Embryonic facial prominence (tissue), 1 donor: ENCODE measurements at regions not wholly inside any gene's neighbourhood (a gene's known extent, or its start where the extent isn't known, plus 50 kb on each side); places are given as distances from the start of the nearest gene placed in this dataset.
A peak's percentile ranks its signal among the peaks of the same experiment; 100 is the strongest.
"Not testable (repeated sequence)": the region's sequence is repeated elsewhere in the genome, so short reads cannot be mapped to it uniquely, and the experiment has no call there.

Experiments used
- DNase-seq: peaks from one replicate; pipeline ENCODE4 v3.0.0-alpha.2; 2016; ENCODE audit errors: extremely low spot score

DNA sequence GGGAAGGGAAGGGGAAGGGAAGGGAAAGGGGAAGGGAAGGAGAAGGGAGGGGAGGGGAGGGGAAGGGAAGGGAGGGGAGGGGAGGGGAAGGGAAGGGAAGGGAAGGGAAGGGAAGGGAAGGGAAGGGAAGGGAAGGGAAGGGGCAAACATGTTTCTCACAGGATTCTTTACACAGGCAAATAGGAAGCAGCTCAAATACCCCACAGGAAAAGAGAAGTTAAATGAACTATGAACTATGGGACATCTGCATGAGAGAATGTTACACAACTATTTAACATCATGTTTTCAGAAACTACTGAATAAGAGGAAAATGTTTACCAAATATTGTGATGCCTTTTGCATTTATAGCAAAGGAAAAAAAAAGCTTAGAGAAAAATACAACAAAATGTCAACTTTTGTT is 125.4 kb upstream of the SLC30A5 start:
- DNase-seq = no peak

GRCh38 chr5:68970617-68971016 is 123.2 kb upstream of the SLC30A5 start:
- DNase-seq = no peak

DNA sequence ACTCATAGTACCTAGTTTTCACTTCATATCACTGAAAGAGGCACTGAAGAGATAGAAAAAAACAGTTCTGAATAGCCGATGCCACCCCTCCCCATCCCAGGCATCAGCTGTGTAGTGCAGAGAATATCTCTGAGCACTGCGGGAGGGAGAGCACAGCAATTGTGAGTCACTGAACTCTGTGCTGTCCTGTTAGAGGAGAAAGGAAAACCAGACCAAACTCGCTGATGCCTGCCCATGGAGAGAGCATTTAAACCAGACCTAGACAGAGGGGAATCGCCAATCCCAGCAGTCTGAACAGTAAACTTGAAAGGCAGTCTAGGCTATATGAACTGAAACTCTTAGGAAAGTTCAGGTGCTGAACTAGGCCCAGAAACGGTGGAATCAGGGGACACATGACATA is 120.1 kb upstream of the SLC30A5 start:
- no peak for DNase-seq

DNA sequence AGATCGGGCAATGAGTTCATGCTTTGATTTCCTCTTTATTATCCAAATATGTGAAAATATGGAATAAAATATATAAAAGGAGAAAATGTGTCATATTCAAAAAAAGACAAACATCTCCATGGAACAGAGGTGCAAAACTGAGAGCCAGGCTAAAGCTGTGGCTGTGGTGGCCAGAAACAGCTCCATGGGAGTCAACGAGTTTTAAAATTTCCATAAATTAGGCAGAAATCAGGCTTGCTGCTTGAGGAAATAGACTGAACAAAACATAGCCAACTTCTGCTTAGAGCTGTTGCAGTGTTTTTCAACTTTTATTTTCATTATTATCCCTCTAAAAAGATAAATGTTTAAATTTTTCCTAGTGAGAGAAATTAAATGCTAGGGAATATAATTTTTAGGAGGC is 110.8 kb upstream of the SLC30A5 start:
- DNase-seq = no peak

DNA sequence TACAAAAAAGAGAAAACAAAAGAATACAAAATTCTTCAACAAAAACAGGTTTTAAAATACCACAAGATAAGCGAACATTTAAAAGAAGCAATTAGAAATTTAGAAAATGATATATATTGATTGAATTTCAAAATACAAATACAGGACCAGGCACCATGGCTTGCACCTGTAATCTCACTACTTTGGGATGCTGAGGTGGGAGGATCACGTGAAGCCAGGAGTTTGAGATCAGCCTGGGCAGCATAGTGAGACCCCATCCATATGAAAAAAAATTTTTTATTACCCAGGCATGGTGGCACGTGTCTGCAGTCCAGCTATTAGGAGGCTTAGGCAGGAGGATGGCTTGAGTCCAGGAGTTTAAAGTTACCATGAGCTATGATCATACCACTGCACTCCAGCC is 109.9 kb upstream of the SLC30A5 start:
- no peak for DNase-seq

DNA sequence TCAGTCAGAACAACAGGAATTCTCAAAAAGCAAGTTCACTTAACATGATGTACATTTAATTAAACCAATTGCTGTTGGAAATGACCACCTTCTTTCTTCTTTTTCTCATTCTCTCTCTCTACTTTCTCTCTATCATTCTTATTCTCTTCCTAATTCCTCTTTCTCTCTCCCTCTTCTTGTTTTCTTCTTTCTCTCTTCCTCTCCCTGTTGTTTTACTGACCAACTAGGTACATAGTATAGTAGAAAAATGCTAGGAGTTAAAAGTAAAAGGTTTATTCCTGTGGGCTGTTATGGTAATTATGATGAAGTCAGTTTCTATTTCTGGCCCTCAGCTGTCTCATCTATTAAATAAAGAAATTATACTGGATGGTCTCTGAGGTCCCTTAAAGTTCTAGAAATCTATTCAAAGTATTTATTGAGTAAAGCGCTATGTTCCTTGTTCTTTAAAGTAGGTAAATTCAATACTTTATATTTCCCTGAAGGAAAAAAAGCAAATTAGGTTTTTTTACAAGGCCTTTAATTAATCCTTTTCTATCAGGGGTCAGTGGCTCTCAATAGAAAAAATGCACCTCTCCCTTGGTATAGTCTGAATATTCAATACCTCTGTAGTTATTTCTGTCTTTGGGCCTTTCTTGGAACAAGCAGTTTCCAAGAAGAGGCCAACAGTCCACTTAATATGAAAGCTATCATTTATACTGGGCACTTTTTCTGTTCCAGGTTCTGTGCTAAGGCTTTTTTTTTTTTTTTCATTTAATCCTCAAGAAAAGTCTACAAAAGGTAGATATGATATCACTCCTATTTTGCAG is 102.3 kb upstream of the SLC30A5 start:
- DNase-seq = no peak

DNA sequence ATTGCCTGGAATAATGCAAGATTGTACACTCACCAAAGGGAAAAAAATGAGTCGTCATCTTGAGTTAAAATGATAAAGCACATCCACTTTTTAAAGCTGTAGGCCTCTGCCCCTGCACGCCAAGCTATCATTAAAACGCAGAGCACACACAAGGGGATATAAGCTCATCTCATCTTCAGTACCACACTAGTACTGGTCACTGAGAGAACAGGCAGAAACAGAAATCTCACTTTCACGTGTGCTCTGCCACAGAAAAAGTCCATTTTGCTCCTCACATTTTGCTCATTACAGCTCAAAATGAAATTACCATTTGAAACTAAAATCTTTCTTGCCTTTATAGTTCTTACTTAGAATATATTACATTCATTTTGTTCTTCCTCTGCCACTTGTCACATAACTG is 99.2 kb upstream of the SLC30A5 start:
- DNase-seq = no peak

DNA sequence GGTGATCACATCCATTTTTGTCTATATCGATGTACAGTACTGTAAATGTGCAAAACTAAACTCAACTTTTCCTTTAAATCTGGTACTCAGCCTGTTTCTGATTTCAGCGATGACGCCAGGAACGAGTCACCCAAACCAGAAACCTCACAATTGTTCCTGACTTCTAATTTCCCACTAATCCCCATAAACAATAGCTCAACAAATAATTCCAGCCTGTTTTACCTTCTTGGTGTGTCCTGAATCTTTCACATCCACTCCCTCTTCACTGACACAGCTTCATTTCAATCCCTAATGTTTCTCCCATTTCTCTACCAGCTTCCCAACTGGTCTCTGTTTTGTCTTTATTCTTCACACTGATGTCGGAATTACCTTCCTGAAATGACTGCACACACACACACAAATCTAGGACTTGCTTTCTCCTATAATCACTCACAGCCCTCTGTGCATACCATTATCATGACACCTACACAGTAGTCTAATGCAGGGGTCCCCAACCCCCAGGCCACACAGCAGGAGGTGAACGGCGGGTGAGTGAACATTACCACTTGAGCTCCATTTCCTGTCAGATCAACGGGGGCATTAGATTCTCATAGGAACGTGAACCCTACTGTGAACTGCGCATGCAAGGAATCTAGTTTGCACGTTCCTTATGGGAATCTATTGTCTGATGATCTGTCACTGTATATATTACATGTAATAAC is 97.8 kb upstream of the SLC30A5 start:
- no peak for DNase-seq

GRCh38 chr5:68999181-68999580 is 94.6 kb upstream of the SLC30A5 start:
- no peak for DNase-seq

DNA sequence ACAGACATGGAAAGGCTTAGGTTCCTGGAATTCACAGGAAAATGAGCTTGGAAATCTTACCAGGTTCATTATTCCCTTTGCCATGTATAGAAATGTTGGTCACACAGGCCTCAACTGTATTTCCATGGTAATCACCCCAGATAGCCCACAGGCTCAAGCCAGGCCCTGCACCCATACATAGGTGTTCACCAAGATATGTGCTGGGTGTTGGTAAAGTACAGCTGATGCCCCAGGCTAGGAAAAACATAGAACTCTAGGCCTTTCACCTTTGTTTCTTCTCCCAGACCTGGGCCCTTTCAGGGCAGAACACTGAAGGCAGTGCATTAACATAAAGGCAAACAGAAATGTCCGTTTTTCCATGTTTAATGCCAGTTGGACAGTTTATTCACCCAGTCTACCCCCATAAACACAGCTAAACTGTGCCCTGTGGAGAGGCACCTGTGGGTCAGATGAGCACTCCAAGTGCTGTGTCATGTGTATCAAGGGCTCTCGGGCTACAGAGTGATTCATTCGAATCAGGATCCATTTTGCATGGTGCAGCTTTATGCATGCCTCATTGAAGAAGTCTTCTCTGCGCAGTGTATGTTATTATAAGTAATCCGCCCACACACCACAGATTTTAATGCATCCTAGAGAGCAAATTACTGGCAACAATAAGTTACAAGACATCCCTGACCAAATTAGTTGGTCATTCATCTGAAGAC is 93.4 kb upstream of the SLC30A5 start:
- DNase-seq = no peak

GRCh38 chr5:69000949-69001348 is 92.9 kb upstream of the SLC30A5 start:
- DNase-seq = no peak

DNA sequence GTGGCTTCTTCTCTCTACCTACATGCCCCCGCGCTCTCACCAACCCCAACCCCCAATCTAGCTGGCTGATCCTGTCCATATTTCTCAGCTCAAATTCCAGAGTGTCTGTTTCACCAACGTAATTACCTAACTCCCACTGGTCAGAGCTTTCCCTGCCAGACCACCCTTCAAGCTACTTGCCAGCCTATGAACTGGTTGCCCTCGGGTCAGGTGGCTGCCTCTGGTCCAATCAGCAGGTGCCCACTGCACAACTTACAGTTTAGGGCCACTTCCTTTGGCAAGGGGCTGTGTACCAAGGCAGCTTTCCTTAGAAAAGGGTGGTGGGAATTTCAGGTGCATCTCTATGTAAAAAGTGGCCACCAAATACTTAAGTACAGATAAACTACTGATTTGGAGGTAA is 92.2 kb upstream of the SLC30A5 start:
- no peak for DNase-seq

DNA sequence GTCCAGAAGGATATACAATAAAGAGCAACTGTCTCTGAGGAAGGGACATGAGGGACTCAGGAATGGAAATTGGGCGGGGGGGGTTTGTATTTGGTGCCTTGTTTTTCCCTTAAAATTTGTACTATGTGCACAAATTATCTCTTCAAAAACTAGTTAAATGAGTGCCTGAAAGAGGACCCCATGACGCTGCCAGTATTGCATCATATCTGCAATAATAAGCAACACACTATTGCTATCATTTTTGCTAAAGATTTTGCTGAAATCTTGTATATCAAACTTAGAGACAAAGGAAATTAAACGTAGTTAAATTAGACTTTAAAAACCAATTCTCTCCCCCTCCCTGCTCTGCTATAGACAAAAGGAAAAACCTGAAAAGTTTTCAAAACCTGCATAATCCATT is 89.7 kb upstream of the SLC30A5 start:
- DNase-seq = no peak

DNA sequence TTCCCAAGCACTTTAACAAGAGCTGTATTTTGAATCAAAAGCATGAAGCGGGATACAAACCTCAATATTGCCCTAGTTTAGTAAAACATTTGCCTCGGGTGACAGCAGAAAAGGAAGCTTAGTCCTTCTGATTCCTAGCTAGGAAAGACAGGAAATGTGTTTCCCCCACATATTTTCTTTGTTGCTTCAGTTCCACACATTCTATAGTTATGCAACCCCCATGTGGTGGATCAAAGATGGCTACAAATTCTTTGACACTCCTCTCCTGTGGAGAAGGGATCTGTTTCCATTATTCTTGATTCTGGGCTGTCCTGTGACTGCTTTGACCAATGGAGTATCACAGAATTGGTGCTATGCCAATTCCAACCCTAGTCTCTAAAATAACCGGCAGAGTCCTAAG is 89.1 kb upstream of the SLC30A5 start:
- DNase-seq = no peak

- DNase-seq = no peak
Observed at GRCh38 chr5:69006030-69006429, 87.8 kb upstream of the SLC30A5 start.

DNA sequence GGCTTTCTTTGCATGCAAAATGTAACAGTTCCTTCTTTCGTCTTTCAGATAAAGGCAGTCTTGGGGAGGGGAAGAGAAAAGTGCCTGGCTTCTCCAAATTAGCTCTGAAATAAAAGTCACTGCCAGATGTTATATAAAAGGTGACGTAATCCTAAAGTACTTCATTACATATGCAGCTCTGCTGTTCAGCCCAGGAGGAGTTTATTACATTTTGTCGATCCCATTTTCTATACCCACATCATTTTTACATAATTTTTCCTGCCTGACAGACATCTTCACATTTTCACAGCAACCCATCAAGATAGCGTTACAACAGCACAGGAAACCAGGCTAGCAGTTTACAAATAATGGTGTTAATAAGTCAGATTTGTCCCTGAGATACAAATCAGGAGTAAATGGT is 86.7 kb upstream of the SLC30A5 start:
- DNase-seq = peak; percentile 78

DNA sequence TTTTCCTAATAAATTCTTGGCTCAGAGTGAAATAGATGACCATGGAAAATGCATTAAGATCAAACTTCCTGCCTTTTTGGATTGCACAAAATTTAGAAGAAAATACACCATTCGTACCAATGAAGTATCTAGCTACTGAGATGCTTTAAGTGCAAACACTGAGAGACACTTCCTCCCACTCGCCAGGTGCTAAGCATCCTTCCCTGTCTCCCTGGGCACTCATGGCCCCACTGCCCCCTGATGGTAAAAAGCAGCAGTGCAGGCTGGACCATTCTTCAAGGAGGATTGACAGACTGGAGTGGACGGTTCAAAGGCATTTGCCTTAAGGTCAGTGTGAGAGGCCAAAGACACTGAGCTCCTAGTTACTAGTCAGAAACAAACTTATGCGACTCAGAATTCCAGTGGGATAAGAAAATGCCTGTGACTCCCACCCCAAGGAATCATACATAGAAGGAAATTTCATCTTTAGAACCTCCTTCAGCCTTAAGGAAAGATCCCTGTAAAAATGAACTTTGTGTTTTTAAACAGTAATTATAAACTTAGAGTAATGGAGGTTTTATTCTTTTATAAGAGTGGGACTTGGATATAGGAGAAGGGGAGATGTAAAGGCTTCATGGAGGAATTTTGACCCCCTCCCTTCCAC is 86.0 kb upstream of the SLC30A5 start:
- DNase-seq = no peak

GRCh38 chr5:69010476-69010875 is 83.3 kb upstream of the SLC30A5 start:
- DNase-seq = no peak

GRCh38 chr5:69011910-69012309 is 81.9 kb upstream of the SLC30A5 start:
- DNase-seq = no peak

DNA sequence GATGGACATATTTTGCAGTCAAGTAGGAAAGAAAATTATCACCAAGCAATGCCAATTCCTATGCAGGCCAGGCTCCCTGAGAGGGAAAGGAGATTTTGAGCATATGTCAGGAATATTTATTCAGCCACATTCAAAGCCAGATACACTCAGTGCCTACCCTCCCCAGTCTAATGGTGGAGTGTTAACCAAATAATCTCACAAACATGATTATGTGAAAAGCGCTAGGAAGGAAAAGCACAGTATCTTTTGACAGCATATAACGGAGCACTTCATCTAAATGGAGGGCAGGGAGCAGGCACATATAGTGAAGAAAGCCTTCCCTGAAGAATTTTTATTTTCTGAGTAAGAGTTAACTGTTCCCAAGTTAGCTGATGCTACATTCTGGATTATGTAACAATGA is 80.3 kb upstream of the SLC30A5 start:
- no peak for DNase-seq

- not testable (repeated sequence) for DNase-seq
Observed at GRCh38 chr5:69014007-69014406, 79.8 kb upstream of the SLC30A5 start.

GRCh38 chr5:69019668-69020375 is 74.0 kb upstream of the SLC30A5 start:
- DNase-seq = peak; percentile 14
